K562 (cell line): ENCODE measurements at regions not wholly inside any gene's neighbourhood (a gene's known extent, or its start where the extent isn't known, plus 50 kb on each side); places are given as distances from the start of the nearest gene placed in this dataset.

ENCODE experiments used
- ILF3 ChIP-seq: fragments of 450-650 bp; IDR thresholded peaks from 2 replicates; pipeline ENCODE4 v1.6.1; 2018; ENCODE audit warnings: antibody characterized with exemption, mild to moderate bottlenecking, moderate library complexity, borderline replicate concordance
- MAFG ChIP-seq: fragments of 450-650 bp; conservative IDR thresholded peaks from 2 replicates; pipeline ENCODE4 v1.6.1; 2016; ENCODE audit warnings: missing genetic modification characterization, missing compliant biosample characterization
- PTTG1 ChIP-seq: fragments of 450-650 bp; IDR thresholded peaks from 2 replicates; pipeline ENCODE4 v1.6.1; 2016; ENCODE audit warnings: low read depth, mild to moderate bottlenecking, missing genetic modification characterization, missing compliant biosample characterization
- RAD21 ChIP-seq, 2 experiments: fragments of 250-450 bp in 1 of 2; fragments of 450-650 bp in 1 of 2; sonication (Bioruptor Pico) in 1 of 2; formaldehyde crosslinking in 1 of 2; IDR thresholded peaks in 1 of 2; conservative IDR thresholded peaks in 1 of 2; 2 replicates each; pipeline versions ENCODE4 v1.4.0 to v1.8.0; 2020 to 2022; ENCODE audit warnings: mild to moderate bottlenecking in 2 of 2, moderate library complexity in 1 of 2
- ZFX ChIP-seq: sonication (generic); formaldehyde crosslinking; IDR thresholded peaks from 2 replicates; pipeline ENCODE4 v1.8.0; 2022; ENCODE audit warnings: mild to moderate bottlenecking, missing genetic modification reagents, moderate library complexity

GRCh38 chr4:26065833-26066232 is 151.8 kb downstream of the SMIM20 start:
- no peak for TF ChIP-seq ZFX
- no peak for TF ChIP-seq PTTG1 (tag)
- TF ChIP-seq MAFG, result no peak
- no peak for TF ChIP-seq RAD21 (CRISPR knock-in tag; conservative IDR thresholded peaks at IDR 0.05 in 1 of 2, IDR thresholded peaks at IDR 0.05 in 1 of 2)
- TF ChIP-seq ILF3, result no peak
